DOHH2 (cell line): ENCODE measurements at regions not wholly inside any gene's neighbourhood (a gene's known extent, or its start where the extent isn't known, plus 50 kb on each side); places are given as distances from the start of the nearest gene placed in this dataset.
"Not testable (repeated sequence)": the region's sequence is repeated elsewhere in the genome, so short reads cannot be mapped to it uniquely, and the experiment has no call there.

Source experiments
- H3F3A ChIP-seq: fragments of 200-600 bp; sonication (generic), shearing (Covaris generic); 2 replicates; pipeline ENCODE4 v1.6.0; 2016; ENCODE audit warnings: antibody characterized with exemption, mild to moderate bottlenecking; ENCODE audit not compliant: control insufficient read depth, insufficient read depth
- H3K27ac ChIP-seq: fragments of 200-600 bp; sonication (generic); 2 replicates; pipeline ENCODE4 v1.5.1; 2014; ENCODE audit warnings: low read depth, mild to moderate bottlenecking, low read length, moderate library complexity
- H3K27me3 ChIP-seq: fragments of 200-600 bp; sonication (generic); 2 replicates; pipeline ENCODE4 v1.6.1; 2014; ENCODE audit warnings: mild to moderate bottlenecking, low read length, mixed read lengths; ENCODE audit not compliant: control insufficient read depth
- H3K36me3 ChIP-seq: fragments of 200-600 bp; sonication (generic); 2 replicates; pipeline ENCODE4 v1.6.1; 2014; ENCODE audit warnings: mild to moderate bottlenecking, low read length, moderate library complexity, mixed read lengths; ENCODE audit not compliant: control insufficient read depth
- H3K4me1 ChIP-seq: fragments of 200-600 bp; sonication (generic); 2 replicates; pipeline ENCODE4 v1.6.1; 2014; ENCODE audit warnings: mild to moderate bottlenecking, low read length, mixed read lengths; ENCODE audit not compliant: control insufficient read depth
- H3K4me2 ChIP-seq: fragments of 200-600 bp; sonication (generic); 2 replicates; pipeline ENCODE4 v1.6.0; 2014; ENCODE audit warnings: mild to moderate bottlenecking, low read length, moderate library complexity
- H3K4me3 ChIP-seq: fragments of 200-600 bp; sonication (generic); 2 replicates; pipeline ENCODE4 v1.5.1; 2014; ENCODE audit warnings: mild to moderate bottlenecking, low read length, mixed read lengths
- H3K79me2 ChIP-seq: fragments of 200-600 bp; sonication (generic); 2 replicates; pipeline ENCODE4 v1.6.1; 2014; ENCODE audit warnings: mild to moderate bottlenecking, low read length, mixed read lengths; ENCODE audit not compliant: control insufficient read depth
- H3K9me2 ChIP-seq: fragments of 200-600 bp; sonication (generic); replicated peaks from 2 replicates; pipeline ENCODE4 v1.6.1; 2014; ENCODE audit warnings: mild to moderate bottlenecking, low read length, mixed read lengths; ENCODE audit not compliant: control insufficient read depth
- H3K9me3 ChIP-seq: fragments of 200-600 bp; sonication (generic); 2 replicates; pipeline ENCODE4 v1.6.1; 2014; ENCODE audit warnings: antibody characterized with exemption, low read length, mixed read lengths; ENCODE audit not compliant: control insufficient read depth, insufficient read depth
- H4K20me1 ChIP-seq: fragments of 200-600 bp; sonication (generic); 2 replicates; pipeline ENCODE4 v1.6.0; 2014; ENCODE audit warnings: low read depth, mild to moderate bottlenecking, antibody characterized with exemption, low read length, moderate library complexity; ENCODE audit not compliant: control insufficient read depth, insufficient read depth
- EZH2phosphoT487 ChIP-seq: fragments of 200-600 bp; sonication (generic); IDR thresholded peaks from 2 replicates; pipeline ENCODE4 v1.6.1; 2017; ENCODE audit warnings: borderline replicate concordance, mild to moderate bottlenecking, antibody characterized with exemption, low read length, moderate library complexity, mixed read lengths
- TF ChIP-seq, protein P1 (sequence below): fragments of 200-600 bp; sonication (generic); IDR thresholded peaks from one replicate; pipeline ENCODE4 v1.5.1; 2014; ENCODE audit warnings: antibody characterized with exemption, mild to moderate bottlenecking, low read depth, low read length; ENCODE audit not compliant: poor library complexity, severe bottlenecking

DNA sequence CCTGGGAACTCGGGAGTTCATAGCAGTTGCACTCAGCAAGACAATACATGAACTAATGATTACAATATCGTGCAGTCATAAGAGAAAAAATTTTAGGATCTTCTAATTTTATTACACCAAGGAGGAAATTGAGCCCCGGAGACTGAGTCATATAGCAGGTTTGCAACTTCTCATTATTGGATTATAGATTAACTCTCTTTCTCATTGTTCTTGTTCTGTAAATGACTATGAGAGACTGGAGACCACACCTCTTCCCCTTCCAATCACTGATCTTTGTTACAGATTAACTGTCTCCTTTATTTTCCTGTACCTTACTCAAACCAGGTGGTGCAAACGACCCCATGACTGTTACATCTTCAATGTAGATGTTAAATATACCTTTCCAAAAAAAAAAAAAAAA lies 435.8 kb upstream of the DDX18 start:
- Histone ChIP-seq H3K27me3 (no peaks in the 10 kb centered on the region), H3F3A (no peaks in the 10 kb centered on the region), H3K9me2 (no peaks in the 10 kb centered on the region), H3K79me2 (no peaks in the 10 kb centered on the region), H3K4me2 (no peak overlapping the region), H3K4me3 (no peak overlapping the region), H3K27ac (no peak overlapping the region), H4K20me1 (no peaks in the 10 kb centered on the region), H3K4me1 (no peaks in the 10 kb centered on the region), H3K36me3 (no peaks in the 10 kb centered on the region), H3K9me3 (no peaks in the 10 kb centered on the region)
- TF ChIP-seq, protein P1, sequence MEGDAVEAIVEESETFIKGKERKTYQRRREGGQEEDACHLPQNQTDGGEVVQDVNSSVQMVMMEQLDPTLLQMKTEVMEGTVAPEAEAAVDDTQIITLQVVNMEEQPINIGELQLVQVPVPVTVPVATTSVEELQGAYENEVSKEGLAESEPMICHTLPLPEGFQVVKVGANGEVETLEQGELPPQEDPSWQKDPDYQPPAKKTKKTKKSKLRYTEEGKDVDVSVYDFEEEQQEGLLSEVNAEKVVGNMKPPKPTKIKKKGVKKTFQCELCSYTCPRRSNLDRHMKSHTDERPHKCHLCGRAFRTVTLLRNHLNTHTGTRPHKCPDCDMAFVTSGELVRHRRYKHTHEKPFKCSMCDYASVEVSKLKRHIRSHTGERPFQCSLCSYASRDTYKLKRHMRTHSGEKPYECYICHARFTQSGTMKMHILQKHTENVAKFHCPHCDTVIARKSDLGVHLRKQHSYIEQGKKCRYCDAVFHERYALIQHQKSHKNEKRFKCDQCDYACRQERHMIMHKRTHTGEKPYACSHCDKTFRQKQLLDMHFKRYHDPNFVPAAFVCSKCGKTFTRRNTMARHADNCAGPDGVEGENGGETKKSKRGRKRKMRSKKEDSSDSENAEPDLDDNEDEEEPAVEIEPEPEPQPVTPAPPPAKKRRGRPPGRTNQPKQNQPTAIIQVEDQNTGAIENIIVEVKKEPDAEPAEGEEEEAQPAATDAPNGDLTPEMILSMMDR, result no peak
- no peak for TF ChIP-seq EZH2phosphoT487

GRCh38 chr2:117379928-117380327 lies 434.6 kb upstream of the DDX18 start:
- H3K27me3 ChIP-seq, result no peaks in the 10 kb centered on the region

GRCh38 chr2:117383997-117384396 lies 430.5 kb upstream of the DDX18 start:
- H3K27me3 ChIP-seq, H3K9me3 ChIP-seq, H3K79me2 ChIP-seq, H3F3A ChIP-seq, H3K4me2 ChIP-seq, H3K4me3 ChIP-seq, H3K36me3 ChIP-seq, H3K9me2 ChIP-seq, H3K4me1 ChIP-seq, H3K27ac ChIP-seq, H4K20me1 ChIP-seq: not testable (repeated sequence)

More at GRCh38 chr2:117379928-117380327, 434.6 kb upstream of the DDX18 start:
- TF ChIP-seq, protein P1, result no peak
- no peak for TF ChIP-seq EZH2phosphoT487
- Histone ChIP-seq H3F3A (no peaks in the 10 kb centered on the region), H3K9me2 (no peaks in the 10 kb centered on the region), H3K4me3 (no peak overlapping the region), H3K4me1 (no peaks in the 10 kb centered on the region), H4K20me1 (no peaks in the 10 kb centered on the region), H3K4me2 (no peak overlapping the region), H3K9me3 (no peaks in the 10 kb centered on the region), H3K27ac (no peak overlapping the region), H3K36me3 (no peaks in the 10 kb centered on the region), H3K79me2 (no peaks in the 10 kb centered on the region)

GRCh38 chr2:117396161-117396560 lies 418.3 kb upstream of the DDX18 start:
- no peaks in the 10 kb centered on the region for H3K27me3 ChIP-seq
- no peaks in the 10 kb centered on the region for H3F3A ChIP-seq
- H3K4me1 ChIP-seq, result no peaks in the 10 kb centered on the region
- no peak overlapping the region for H3K27ac ChIP-seq
- H3K9me2 ChIP-seq, result no peaks in the 10 kb centered on the region
- no peaks in the 10 kb centered on the region for H3K36me3 ChIP-seq
- H4K20me1 ChIP-seq, result no peaks in the 10 kb centered on the region
- H3K9me3 ChIP-seq, result no peaks in the 10 kb centered on the region
- H3K4me2 ChIP-seq, result no peak overlapping the region
- H3K4me3 ChIP-seq, result no peak overlapping the region
- TF ChIP-seq, protein P1, result no peak
- no peak for TF ChIP-seq EZH2phosphoT487
- H3K79me2 ChIP-seq, result no peaks in the 10 kb centered on the region
